ENCODE measurements at regions not wholly inside any gene's neighbourhood (a gene's known extent, or its start where the extent isn't known, plus 50 kb on each side); places are given as distances from the start of the nearest gene placed in this dataset.

- no peak for TF ChIP-seq CTCF (IDR thresholded peaks at IDR 0.05)
- TF ChIP-seq POLR2A (IDR thresholded peaks at IDR 0.05) = no peak
These were observed 202.2 kb upstream of the CCN2 start for GRCh38 chr6:132153221-132153898.
